GM13977 (cell line): ENCODE measurements at regions not wholly inside any gene's neighbourhood (a gene's known extent, or its start where the extent isn't known, plus 50 kb on each side); places are given as distances from the start of the nearest gene placed in this dataset.

Experiments
- DNase-seq: peaks from one replicate; pipeline ENCODE4 v3.0.0; 2012; ENCODE audit warnings: low spot score
- CTCF ChIP-seq: IDR thresholded peaks from 2 replicates; pipeline ENCODE4 v1.5.1; 2012; ENCODE audit warnings: mild to moderate bottlenecking, control low read depth; ENCODE audit not compliant: insufficient read depth; ENCODE audit errors: extremely low read depth, missing control alignments
- in situ Hi-C: fragments of 300-500 bp; cut with MboI; formaldehyde crosslinking; loops from one replicate; pipeline ENCODE4 v1.12.0; 2022; ENCODE audit warnings: low sequenced_read_pairs, low pct_unique_long_range_greater_than_20kb, mixed read lengths, inconsistent platforms; ENCODE audit not compliant: unreplicated experiment

GRCh38 chr5:127223256-127223974, 67.2 kb upstream of the MEGF10 start:
- in situ Hi-C loops, result no loop called here
- TF ChIP-seq CTCF, result no peak
- no peak for DNase-seq

GRCh38 chr5:127227881-127228280, 62.7 kb upstream of the MEGF10 start:
- no peak for DNase-seq
- in situ Hi-C loops, result no loop called here
- no peak for TF ChIP-seq CTCF

GRCh38 chr5:127228540-127229184, 61.9 kb upstream of the MEGF10 start:
- in situ Hi-C loops, result no loop called here
- DNase-seq, result no peak
- TF ChIP-seq CTCF, result no peak

- in situ Hi-C loops, result no loop called here
- no peak for TF ChIP-seq CTCF
- DNase-seq, result peak; percentile 78
Measured at GRCh38 chr5:127229185-127229889, 61.3 kb upstream of the MEGF10 start.

- in situ Hi-C loops, result no loop called here
- DNase-seq, result no peak
- no peak for TF ChIP-seq CTCF
Measured at GRCh38 chr5:127231118-127231517, 59.5 kb upstream of the MEGF10 start.

GRCh38 chr5:127233590-127233989, 57.0 kb upstream of the MEGF10 start:
- in situ Hi-C loops, result no loop called here
- TF ChIP-seq CTCF, result no peak
- no peak for DNase-seq
